WTC11 (cell line): ENCODE measurements at regions not wholly inside any gene's neighbourhood (a gene's known extent, or its start where the extent isn't known, plus 50 kb on each side); places are given as distances from the start of the nearest gene placed in this dataset.

ENCODE experiments used
- CDX4 ChIP-seq: fragments of 250-450 bp; sonication (Bioruptor Pico); IDR thresholded peaks from 2 replicates; pipeline ENCODE4 v1.9.0; 2021; ENCODE audit warnings: moderate library complexity, mild to moderate bottlenecking, inconsistent platforms, borderline replicate concordance
- CTCF ChIP-seq: fragments of 200-600 bp; IDR thresholded peaks from 2 replicates; pipeline ENCODE4 v1.8.0; 2022; ENCODE audit warnings: antibody characterized with exemption
- FOXJ3 ChIP-seq: sonication (generic); formaldehyde crosslinking; IDR thresholded peaks from 2 replicates; pipeline ENCODE4 v1.9.0; 2021; ENCODE audit warnings: missing genetic modification reagents, mild to moderate bottlenecking, borderline replicate concordance
- FOXK1 ChIP-seq: sonication (generic); formaldehyde crosslinking; IDR thresholded peaks from 2 replicates; pipeline ENCODE4 v1.8.0; 2022; ENCODE audit warnings: mild to moderate bottlenecking, moderate library complexity, missing genetic modification reagents
- MAX ChIP-seq: sonication (generic); formaldehyde crosslinking; IDR thresholded peaks from 2 replicates; pipeline ENCODE4 v1.8.0; 2022; ENCODE audit warnings: mild to moderate bottlenecking, missing genetic modification reagents
- MXD4 ChIP-seq: fragments of 250-450 bp; sonication (Bioruptor Pico); IDR thresholded peaks from 2 replicates; pipeline ENCODE4 v1.8.0; 2021; ENCODE audit warnings: mild to moderate bottlenecking, moderate library complexity, borderline replicate concordance
- NR1H2 ChIP-seq: sonication (generic); formaldehyde crosslinking; IDR thresholded peaks from 2 replicates; pipeline ENCODE4 v1.9.0; 2021; ENCODE audit warnings: mild to moderate bottlenecking, moderate library complexity, missing genetic modification reagents
- ZBTB21 ChIP-seq: sonication (generic); formaldehyde crosslinking; IDR thresholded peaks from 2 replicates; pipeline ENCODE4 v1.8.1; 2023; ENCODE audit warnings: mild to moderate bottlenecking, missing genetic modification reagents, borderline replicate concordance
- ZNF281 ChIP-seq: sonication (generic); formaldehyde crosslinking; IDR thresholded peaks from 2 replicates; pipeline ENCODE4 v1.8.0; 2023; ENCODE audit warnings: mild to moderate bottlenecking, missing genetic modification reagents
- ZNF416 ChIP-seq: fragments of 250-450 bp; sonication (Bioruptor Pico); IDR thresholded peaks from 2 replicates; pipeline ENCODE4 v1.9.0; 2021; ENCODE audit warnings: mild to moderate bottlenecking, inconsistent platforms
- ZNF512 ChIP-seq: sonication (generic); formaldehyde crosslinking; IDR thresholded peaks from 2 replicates; pipeline ENCODE4 v1.8.1; 2022; ENCODE audit warnings: missing genetic modification reagents, borderline replicate concordance

GRCh38 chr2:168316073-168316440, 68.7 kb upstream of the STK39 start:
- TF ChIP-seq CDX4 (no peak), ZBTB21 (no peak), CTCF (no peak), MXD4 (CRISPR knock-in tag) (no peak), FOXJ3 (CRISPR knock-in tag) (no peak), FOXK1 (no peak), ZNF281 (no peak), ZNF512 (CRISPR knock-in tag) (no peak), MAX (CRISPR knock-in tag) (no peak), ZNF416 (no peak), NR1H2 (CRISPR knock-in tag) (no peak)
